D341Med (cell line): ENCODE measurements at regions not wholly inside any gene's neighbourhood (a gene's known extent, or its start where the extent isn't known, plus 50 kb on each side); places are given as distances from the start of the nearest gene placed in this dataset.
"Not testable (repeated sequence)": the region's sequence is repeated elsewhere in the genome, so short reads cannot be mapped to it uniquely, and the experiment has no call there.

Experiments used
- DNase-seq: peaks from one replicate; pipeline ENCODE4 v3.0.0; 2012; ENCODE audit warnings: low spot score

- DNase-seq: not testable (repeated sequence)
Measured at GRCh38 chr9:94387338-94388010, 59.0 kb upstream of the NUTM2F start.

GRCh38 chr9:94388011-94388406 is 59.6 kb upstream of the NUTM2F start:
- DNase-seq: not testable (repeated sequence)

GRCh38 chr9:94390425-94391098 is 62.1 kb upstream of the NUTM2F start:
- DNase-seq: not testable (repeated sequence)

- not testable (repeated sequence) for DNase-seq
Measured at GRCh38 chr9:94392971-94393624, 64.7 kb upstream of the NUTM2F start.

- not testable (repeated sequence) for DNase-seq
Measured at GRCh38 chr9:94397766-94398379, 69.4 kb upstream of the NUTM2F start.

- DNase-seq: not testable (repeated sequence)
Measured at GRCh38 chr9:94400461-94400860, 72.0 kb upstream of the NUTM2F start.

- DNase-seq: not testable (repeated sequence)
Measured at GRCh38 chr9:94402795-94403194, 74.4 kb upstream of the NUTM2F start.

GRCh38 chr9:94403571-94403970 is 75.1 kb upstream of the NUTM2F start:
- DNase-seq: peak; percentile 11

GRCh38 chr9:94413665-94414064 is 85.2 kb upstream of the NUTM2F start:
- DNase-seq: not testable (repeated sequence)

- DNase-seq: not testable (repeated sequence)
Measured at GRCh38 chr9:94415111-94415510, 86.7 kb upstream of the NUTM2F start.

GRCh38 chr9:94420098-94420497 is 91.7 kb upstream of the NUTM2F start:
- DNase-seq: not testable (repeated sequence)

GRCh38 chr9:94421951-94422350 is 93.5 kb upstream of the NUTM2F start:
- not testable (repeated sequence) for DNase-seq

GRCh38 chr9:94425312-94425711 is 96.9 kb upstream of the NUTM2F start:
- not testable (repeated sequence) for DNase-seq

GRCh38 chr9:94437128-94437527 is 108.7 kb upstream of the NUTM2F start:
- not testable (repeated sequence) for DNase-seq

- not testable (repeated sequence) for DNase-seq
Measured at GRCh38 chr9:94438336-94438735, 109.9 kb upstream of the NUTM2F start.

GRCh38 chr9:94441146-94441545 is 112.7 kb upstream of the NUTM2F start:
- DNase-seq: not testable (repeated sequence)

GRCh38 chr9:94441796-94442195 is 113.1 kb upstream of the PCAT7 start:
- DNase-seq: no peak

GRCh38 chr9:94443032-94443722 is 111.7 kb upstream of the PCAT7 start:
- DNase-seq: no peak

- no peak for DNase-seq
Measured at GRCh38 chr9:94445863-94446262, 109.0 kb upstream of the PCAT7 start.

GRCh38 chr9:94449486-94449885 is 105.4 kb upstream of the PCAT7 start:
- no peak for DNase-seq

- DNase-seq: no peak
Measured at GRCh38 chr9:94464790-94465189, 90.1 kb upstream of the PCAT7 start.

- not testable (repeated sequence) for DNase-seq
Measured at GRCh38 chr9:94472063-94472462, 82.8 kb upstream of the PCAT7 start.
